HG03175 (cell line): ENCODE measurements at regions not wholly inside any gene's neighbourhood (a gene's known extent, or its start where the extent isn't known, plus 50 kb on each side); places are given as distances from the start of the nearest gene placed in this dataset.
A peak's percentile ranks its signal among the peaks of the same experiment; 100 is the strongest.

Experiments used
- ATAC-seq: cut with Tn5 transposase; IDR thresholded peaks from one replicate; pipeline ENCODE4 v1.9.1; 2021; ENCODE audit warnings: mild to moderate bottlenecking, moderate library complexity; ENCODE audit not compliant: unreplicated experiment

DNA sequence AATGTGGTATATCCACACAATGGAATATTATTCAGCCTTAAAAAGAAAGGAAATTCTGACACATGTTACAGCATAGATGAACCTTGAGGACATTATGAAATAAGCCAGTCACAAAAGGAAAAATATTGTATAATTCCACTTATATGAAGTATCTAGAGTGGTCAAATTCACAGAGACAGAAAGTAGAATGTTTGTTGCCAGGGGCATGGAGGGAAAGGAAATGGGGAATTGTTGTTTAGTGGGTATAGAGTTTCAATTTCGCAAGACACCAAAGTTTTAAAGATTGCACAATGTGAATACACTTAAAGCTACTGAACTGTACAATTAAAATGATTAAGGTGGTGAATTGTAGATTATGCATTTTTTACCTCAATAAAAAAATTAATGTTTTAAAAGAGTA lies 92.9 kb downstream of the TXNL1 start:
- ATAC-seq = no peak

DNA sequence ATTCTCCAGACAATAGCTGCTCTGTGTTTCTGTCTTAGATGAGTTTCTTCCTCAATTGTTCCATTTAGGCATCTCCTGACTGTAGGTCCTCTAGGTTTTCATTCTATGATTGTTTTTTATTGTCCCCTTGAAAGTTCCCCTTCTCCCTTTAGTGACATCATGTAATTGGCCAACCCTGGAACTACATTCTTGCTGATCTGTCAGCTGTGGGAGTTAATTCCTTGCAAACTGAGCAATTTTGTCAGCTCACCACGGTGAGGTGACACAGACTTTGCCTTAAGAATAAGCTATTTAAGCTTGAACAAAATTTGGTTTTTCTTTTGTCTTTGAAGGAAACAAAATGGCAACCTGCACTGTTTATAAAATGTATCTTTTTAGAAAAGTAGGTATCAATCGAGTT lies 95.9 kb downstream of the TXNL1 start:
- no peak for ATAC-seq

DNA sequence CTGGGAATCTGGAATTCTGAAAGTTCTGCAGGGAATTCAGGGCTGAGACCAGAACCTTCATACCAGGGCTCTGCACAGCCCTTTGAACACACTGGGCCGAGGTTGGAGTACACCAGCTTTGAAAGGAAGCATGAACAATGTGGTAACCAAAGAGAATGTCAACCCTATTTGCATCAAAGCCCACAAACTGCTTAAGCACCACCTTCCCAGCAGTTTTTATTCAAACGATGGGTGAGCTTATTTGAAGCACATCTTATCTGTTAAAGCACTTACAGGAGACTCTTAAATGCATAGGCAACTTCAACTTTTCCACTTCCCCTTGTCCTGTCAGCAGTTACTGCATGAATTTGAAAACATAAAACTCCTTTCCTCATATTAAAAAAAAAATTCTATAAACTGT lies 96.6 kb downstream of the TXNL1 start:
- peak; percentile 41 for ATAC-seq

DNA sequence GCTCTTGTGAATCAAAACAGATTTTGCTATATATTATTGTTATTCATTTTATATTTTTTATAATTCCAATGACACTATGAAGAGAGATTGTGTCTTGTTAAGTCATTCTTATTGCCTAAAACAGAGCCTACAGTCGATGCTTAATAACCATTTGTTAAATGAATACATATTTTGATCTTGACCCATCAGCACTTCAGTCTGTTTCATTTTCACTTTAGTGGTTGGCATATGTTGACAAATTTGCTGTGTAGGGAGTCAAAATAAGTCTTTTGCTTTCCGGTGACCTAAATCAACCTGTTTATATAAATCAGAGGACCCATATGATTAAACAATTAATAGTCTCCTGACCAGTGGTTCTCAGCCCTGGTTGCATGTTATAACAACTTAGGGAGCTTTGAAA lies 97.1 kb downstream of the TXNL1 start:
- ATAC-seq = no peak

DNA sequence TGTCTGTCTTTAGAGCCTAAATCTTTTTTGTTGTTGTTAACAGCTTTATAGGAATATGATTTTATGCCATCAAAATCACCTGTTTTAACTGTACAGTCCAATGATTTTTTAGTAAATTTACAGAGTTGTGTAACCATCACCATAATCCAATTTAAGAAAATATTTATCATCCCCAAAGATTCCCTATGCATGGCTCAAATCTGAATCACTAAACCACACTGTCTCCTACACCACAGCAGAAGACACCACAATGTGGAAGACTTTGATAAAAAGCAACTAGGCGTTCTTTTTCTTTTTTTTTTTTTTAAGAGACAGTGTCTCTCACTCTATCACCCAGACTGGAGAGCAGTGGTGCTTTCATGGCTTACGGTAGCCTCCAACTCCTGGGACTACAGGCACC lies 99.6 kb downstream of the TXNL1 start:
- ATAC-seq = no peak

DNA sequence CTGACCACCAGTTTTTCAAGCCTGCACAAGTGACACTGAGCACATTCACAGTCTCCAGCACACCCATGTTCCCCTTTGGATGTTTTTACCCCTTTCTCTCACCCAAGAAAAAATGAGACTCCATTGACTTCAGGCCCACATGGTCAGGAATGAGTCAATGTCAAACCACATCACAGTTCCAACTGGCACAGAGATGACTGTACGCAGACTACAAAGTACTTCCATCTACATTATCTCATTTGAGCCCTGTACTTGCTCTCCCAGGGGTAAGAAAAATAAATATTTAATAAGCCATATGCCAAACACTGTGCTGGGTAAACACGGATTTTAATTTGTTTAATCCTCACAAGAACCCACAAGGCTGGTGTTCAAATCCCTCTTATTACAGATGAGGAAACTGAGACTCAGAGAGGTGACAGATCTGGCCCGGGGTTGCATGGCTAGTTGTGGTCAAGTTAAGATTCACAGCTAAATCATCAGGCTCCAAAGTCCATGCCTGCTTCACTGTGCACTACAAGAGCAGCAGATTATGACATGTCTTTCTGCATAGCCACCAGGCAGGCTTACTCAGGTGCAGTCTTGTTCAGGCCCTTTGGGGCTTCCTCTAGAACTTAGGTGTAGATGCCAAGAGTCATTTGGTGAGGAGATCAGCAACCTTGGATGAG lies 106.1 kb downstream of the TXNL1 start:
- ATAC-seq = peak; percentile 93

DNA sequence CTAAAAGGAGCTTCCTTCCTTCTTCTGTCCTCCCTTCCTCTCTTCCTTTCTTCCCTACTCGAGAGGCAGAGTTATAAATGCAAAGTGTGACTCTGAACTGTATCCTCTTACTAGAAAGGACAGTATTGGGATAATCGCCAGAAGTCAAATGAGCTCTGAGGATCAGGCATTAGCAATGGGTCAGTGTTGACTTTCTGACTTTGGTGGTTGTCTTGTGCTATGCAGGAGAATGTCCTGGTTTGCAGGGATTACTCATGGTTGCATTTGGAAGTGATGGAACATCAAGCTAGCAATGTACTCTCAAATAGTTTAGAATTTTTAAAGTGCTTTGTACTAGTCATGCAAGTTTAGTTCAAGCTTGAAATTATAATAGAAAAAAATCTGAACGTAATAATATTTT lies 115.6 kb downstream of the TXNL1 start:
- no peak for ATAC-seq

DNA sequence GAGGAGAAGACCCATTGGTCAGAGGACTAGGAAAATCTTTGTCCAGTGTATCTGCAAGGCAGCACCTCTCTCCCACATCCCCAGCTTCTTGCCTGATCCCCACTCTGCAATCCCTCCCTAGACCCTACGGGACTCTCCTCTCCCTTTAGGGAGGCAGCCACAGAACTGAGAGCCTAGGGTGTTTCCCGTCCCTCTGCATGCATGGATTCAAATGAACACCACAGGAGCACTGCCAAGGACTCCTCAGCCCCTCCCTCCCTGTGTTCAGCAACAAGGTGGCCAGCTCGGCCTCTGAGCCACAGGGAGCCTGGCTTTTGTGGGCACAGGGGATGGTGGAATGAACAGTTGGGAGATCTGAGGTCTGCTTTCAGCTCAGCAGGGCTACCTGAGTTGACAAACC lies 117.1 kb downstream of the TXNL1 start:
- no peak for ATAC-seq

DNA sequence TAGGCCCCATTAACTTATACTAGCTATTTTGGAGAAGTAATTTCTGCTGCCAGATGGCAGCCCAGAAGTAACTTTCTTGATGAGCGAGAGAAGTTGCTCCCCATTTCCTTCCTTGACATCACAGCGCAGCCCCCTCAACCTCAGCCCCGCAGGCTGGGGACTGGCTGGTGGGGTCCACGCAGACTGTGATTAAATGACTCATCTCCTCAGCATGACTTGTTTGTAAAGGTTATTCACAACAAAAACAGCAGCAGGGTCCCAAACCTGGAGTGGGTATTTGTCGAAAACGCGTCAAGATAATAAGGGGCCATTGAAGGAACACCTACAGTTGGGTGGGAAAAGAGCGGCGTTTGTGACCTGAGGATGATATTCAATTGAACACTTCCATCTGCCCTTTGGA lies 120.6 kb downstream of the TXNL1 start:
- no peak for ATAC-seq

DNA sequence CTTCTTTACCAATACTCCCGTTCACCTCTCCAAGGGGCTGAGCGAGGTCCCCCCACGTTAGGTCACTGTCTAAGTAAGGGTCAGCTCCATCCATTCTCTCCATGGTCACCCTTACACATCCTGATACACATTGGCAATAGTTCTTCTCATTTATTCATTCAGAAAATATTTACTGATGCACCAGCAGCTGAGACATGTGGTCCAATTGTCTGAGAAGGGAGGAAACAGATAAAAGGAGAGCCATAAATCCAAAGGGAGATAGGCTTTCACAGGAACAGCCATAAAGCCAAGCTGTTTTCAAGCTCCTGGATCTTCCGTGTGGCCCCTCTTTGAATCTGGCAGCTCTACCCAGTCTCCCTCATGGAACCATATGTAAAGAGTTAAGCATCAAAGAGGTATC lies 121.2 kb downstream of the TXNL1 start:
- ATAC-seq = no peak

DNA sequence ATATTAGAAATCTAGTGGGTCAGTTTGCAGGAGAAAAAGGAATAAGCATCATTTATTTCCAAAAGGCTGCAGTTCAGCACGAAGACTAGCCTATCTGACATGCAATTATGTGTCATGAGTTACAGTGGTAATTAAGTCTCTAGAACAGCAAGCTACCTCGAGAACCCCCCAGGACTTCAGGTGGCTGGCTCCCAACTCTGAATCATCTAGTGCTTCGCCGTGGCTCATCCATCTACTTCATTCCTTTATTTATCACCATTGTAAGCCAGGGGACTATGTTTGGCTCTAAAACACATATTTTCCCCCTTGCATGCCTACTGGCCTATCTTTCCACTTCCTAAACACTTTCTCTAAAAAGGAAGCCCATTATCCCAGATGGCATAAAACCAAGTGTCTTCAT lies 121.6 kb downstream of the TXNL1 start:
- ATAC-seq = no peak

DNA sequence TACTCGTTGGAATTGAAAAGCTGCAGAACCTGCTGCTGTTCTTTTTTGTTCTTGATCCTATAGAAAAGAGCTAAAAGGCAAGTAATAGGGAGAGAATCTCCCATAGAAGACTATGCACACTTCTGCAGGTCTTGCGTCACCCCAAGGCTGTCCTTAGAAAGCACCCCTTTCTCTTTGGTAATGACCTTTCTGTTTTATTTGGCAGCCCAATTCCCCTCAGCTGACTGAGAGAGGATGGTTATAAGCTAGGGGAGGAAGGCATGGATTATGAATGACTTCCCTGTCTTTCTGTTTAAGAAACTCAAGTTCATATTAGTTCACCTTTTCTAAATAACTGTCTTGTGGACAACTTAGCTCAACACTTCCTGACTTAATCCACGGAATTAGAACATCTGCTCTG lies 122.9 kb downstream of the TXNL1 start:
- ATAC-seq = no peak

DNA sequence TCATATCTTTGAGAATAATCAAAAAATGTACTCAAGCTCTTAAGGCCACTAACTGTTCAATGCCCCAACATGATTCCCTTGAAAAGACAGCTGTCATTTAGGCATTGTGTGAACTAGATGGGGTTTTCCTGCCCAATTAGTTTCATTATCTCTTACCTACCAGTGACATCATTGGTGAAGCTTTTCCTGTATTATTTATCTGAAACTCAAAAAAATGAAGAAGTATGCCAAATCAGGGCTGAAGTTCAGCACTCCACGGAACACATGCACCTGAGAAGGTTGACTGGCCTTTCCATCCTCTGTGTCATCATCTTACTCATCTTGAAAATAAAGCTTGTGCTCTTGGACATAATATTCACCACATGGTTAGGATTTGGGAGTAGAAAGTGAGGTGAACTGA lies 126.4 kb downstream of the TXNL1 start:
- peak; percentile 68 for ATAC-seq

DNA sequence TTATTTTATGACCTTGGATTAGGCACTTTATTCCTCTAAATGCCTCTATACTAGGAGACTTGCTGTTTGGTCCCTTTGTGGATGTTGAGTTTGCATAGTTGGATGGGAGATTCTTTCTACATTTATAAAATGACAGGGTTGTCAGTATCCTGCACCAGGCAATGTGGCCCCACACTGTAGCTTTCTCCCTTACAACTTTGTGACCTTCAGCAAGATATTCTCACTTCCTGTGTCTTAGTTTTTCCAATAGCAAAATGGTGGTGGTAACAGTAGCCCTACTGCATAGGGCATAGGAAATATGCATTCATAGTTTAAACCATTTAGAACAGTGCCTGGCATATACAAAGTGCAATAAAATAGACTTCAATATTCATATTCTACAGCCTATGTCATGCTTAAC lies 128.3 kb downstream of the TXNL1 start:
- ATAC-seq = no peak

DNA sequence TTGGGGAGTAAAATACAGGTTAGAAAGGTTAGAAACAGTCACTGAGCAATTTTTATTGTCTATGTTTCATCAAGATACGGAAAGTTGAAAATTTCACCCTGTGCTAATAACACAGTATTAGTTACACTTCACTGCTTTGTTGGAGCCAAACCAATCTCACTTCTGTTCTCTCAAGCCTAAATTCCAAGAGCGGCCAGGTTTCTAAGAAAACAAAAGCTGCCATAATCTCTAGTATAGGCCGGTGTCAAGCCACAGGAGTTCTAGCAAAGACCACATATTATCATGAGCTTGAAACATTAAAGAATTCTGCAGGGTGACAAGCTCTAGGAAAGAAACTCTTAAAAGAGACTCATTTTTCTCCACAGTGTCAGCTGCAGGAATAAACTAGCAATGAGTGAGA lies 128.7 kb downstream of the TXNL1 start:
- no peak for ATAC-seq

DNA sequence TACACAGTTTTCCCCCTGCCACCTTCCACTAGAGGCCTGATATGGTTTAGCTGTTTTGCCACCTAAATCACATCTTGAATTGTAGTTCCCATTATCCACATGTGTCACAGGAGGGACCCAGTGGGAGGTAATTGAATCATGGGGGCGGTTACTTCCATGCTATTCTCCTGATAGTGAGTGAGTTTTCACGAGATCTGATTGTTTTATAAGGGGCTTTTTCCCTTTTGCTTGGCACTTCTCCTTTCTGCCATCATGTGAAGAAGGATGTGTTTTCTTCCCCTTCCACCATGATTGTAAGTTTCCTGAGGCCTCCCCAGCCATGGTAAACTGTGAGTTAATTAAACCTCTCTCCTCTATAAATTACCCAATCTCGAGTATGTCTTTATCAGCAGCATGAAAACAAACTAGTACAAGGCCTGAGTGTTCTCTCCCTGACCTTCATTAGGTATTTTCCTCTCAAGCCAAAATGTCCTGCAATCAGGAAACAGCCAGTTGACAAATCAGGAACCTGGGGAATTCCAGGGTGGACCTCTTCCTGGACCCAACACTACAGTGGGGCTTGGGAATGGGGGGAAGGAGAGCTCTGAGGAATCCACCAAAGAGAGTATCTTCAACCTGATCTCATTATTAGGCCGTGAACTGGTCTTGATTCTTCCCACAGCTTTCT lies 129.9 kb downstream of the TXNL1 start:
- ATAC-seq = no peak

DNA sequence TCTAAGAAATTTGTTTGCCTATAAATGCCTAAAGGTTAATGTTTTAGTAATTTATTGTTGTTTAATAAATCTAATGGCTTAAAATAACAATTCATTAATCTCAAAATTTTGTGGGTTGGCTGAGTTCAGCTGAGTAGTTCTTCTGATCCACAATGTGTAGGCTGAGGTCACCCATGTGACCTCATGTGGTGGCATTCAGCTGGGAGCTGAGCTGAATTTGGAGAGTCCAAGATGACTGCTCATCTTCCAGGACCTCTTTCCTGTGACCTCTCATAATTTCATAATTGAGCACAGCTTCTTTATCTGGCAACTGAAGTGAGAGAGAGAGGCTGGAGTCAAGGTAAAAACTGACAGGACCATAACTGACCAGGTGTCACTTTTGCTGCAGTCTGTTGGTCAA lies 132.4 kb downstream of the TXNL1 start:
- no peak for ATAC-seq

DNA sequence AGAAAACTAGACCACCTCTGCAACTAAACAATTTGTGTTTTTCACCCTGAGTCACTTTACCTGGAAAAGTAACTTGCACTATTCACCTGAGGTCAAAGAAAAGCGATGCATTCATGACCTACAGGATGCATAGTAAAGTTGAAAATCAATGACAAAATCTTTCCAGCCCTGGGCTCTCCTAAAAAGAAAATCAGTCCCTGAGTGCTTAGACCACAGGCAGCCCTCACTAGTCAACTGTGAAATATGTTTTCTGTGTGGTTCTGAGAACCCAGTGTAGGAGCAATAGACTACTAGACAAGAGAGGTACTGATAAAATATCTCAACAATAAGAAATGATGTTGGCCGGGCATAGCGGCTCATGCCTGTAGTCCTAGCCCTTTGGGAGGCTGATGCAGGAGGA lies 133.1 kb downstream of the TXNL1 start:
- no peak for ATAC-seq

DNA sequence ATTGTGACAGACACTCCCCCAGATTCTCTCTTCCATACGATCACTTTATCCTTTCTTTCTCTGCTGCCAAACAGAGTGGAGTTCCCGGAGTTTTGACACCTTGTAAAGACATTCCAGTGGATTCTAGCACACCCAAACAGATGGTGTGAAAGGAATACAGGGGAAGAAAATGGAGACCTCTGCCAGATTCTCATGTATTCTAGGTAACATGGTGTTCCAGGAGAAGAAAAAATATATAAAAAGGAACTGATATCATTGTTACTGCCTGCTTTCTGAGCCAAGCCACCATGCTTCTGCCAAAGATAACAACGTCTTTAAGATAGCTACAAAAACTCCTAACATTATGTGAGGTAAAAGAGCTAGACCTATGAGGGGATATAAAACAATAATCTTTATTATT lies 136.5 kb downstream of the TXNL1 start:
- ATAC-seq = no peak

DNA sequence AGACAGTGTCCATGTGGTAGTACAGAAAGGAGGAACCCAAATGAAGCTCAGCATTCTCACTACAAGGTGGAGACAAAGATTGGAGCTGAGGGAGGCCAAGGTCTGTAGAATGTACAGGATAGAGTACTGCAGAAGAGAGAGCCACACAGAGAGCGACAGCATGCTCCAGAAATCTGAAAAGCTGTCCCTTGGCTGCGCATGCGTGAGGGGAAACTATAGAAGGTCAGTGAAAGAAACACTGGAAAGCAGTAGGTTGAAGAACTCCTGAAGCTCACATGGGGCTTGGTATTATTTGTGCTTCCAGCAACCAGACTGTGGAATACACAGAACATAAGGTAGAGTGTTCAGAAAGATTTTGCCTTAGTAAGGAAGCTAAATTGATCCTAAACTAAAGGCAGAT lies 142.5 kb downstream of the TXNL1 start:
- ATAC-seq = no peak

DNA sequence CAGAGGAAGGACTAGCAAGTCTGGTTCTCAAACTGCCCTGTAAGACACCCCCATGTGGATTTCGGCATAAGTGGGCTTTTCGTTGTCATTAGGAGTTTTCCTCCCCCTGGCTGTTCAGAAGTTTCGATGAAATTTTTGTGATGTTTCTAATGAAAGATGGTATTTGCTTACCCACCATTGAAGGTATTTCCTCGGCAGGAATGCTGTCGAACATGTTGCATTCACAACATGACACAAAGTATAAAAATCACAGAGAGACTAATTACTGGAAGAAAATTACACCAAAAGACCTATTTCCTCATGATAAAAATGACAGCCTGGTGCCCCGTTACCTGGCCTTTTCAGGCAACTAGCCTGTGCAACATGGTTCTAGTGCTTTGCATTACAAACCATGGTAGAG lies 144.9 kb downstream of the TXNL1 start:
- ATAC-seq = no peak

DNA sequence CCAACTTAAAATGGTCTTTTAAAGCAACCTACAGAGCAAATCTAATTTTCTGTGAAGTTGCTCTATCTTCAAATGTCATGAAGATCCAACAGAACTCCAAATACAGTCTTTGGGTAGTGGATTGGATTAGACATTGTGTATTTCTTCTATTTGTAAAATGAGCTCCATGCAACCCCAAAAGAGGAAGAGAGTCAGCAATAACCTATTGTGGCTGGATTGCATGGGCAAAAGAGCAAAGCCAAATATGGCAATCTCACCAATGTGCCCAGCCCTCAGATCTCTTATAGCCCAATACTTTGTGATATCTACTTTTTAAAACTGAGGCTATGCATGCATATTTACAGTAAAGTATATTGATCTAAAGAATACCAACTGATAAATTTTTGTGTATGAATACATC lies 146.3 kb downstream of the TXNL1 start:
- ATAC-seq = no peak

DNA sequence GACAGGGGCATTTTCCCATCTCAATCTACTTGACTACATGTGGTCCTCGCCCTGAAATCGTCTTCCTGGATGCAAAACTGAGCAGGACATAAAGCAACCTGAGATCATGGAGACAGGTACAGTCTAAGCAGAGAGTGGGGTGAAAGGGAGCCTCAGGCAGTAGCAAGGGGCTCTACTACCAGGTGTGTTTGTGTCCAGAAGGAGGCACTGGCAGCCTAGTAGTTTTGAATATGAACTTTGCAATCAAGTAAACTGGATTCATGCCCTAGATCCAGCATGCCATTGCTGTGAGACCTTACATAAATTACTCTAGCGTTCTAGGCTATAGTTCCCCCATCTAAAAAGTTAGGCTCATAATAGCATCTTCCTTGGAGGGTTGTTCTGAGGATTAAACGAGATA lies 147.4 kb downstream of the TXNL1 start:
- ATAC-seq = no peak
